Epithelial cell of esophagus (primary cell): ENCODE measurements at regions not wholly inside any gene's neighbourhood (a gene's known extent, or its start where the extent isn't known, plus 50 kb on each side); places are given as distances from the start of the nearest gene placed in this dataset.
A peak's percentile ranks its signal among the peaks of the same experiment; 100 is the strongest.

Experiments used
- DNase-seq: peaks from one replicate; pipeline ENCODE4 v3.0.0; 2010; ENCODE audit warnings: low read depth
- H3K4me3 ChIP-seq: 2 replicates; pipeline ENCODE4 v1.5.1; 2011; ENCODE audit warnings: mild to moderate bottlenecking, low read length, control low read depth
- CTCF ChIP-seq: IDR thresholded peaks from 2 replicates; pipeline ENCODE4 v1.5.1; 2011; ENCODE audit warnings: low read depth, mild to moderate bottlenecking, low read length, control low read depth, inconsistent platforms; ENCODE audit not compliant: insufficient read depth; ENCODE audit errors: missing control alignments

GRCh38 chr1:115188680-115189395, 99.5 kb upstream of the TSPAN2 start:
- no peak for DNase-seq
- no peak overlapping the region for H3K4me3 ChIP-seq
- no peak for TF ChIP-seq CTCF

- DNase-seq, result no peak
- no peak for TF ChIP-seq CTCF
- no peak overlapping the region for H3K4me3 ChIP-seq
Measured at GRCh38 chr1:115186711-115187265, 97.5 kb upstream of the TSPAN2 start.

- H3K4me3 ChIP-seq, result no peak overlapping the region
- DNase-seq, result no peak
- no peak for TF ChIP-seq CTCF
Measured at GRCh38 chr1:115185336-115185735, 96.0 kb upstream of the TSPAN2 start.

- DNase-seq, result peak; percentile 88
- no peak for TF ChIP-seq CTCF
- H3K4me3 ChIP-seq, result no peak overlapping the region
Measured at GRCh38 chr1:115184951-115185331, 95.6 kb upstream of the TSPAN2 start.

- DNase-seq, result no peak
- no peak for TF ChIP-seq CTCF
- H3K4me3 ChIP-seq, result no peak overlapping the region
Measured at GRCh38 chr1:115184260-115184950, 95.1 kb upstream of the TSPAN2 start.

GRCh38 chr1:115183721-115184259, 94.5 kb upstream of the TSPAN2 start:
- no peak for TF ChIP-seq CTCF
- DNase-seq, result no peak
- H3K4me3 ChIP-seq, result no peak overlapping the region

GRCh38 chr1:115183158-115183557, 93.9 kb upstream of the TSPAN2 start:
- TF ChIP-seq CTCF, result no peak
- no peak for DNase-seq
- H3K4me3 ChIP-seq, result no peak overlapping the region
